Psoas muscle (tissue), 7 donors: ENCODE measurements at regions not wholly inside any gene's neighbourhood (a gene's known extent, or its start where the extent isn't known, plus 50 kb on each side); places are given as distances from the start of the nearest gene placed in this dataset.
A peak's percentile ranks its signal among the peaks of the same experiment; 100 is the strongest.

Experiments
- ATAC-seq, 4 donors: fragments of 200-7000 bp; cut with Tn5 transposase; one replicate each; pipeline ENCODE4 v1.9.1; 2020; ENCODE audit warnings: moderate library complexity in 3 of 4, mild to moderate bottlenecking in 2 of 4
- DNase-seq, 2 donors: peaks; one replicate each; pipeline ENCODE4 v3.0.0-alpha.2; 2020
- H3K27ac ChIP-seq: fragments of 200-600 bp; one replicate; pipeline ENCODE4 v1.8.0; 2022
- H3K27me3 ChIP-seq, 3 donors: fragments of 200-600 bp in 1 of 3; one replicate each; pipeline versions ENCODE4 v1.6.1 to v1.8.0; 2013 to 2022; ENCODE audit warnings: low read length in 2 of 3, mild to moderate bottlenecking in 2 of 3, moderate library complexity in 1 of 3; ENCODE audit not compliant: insufficient read depth in 3 of 3
- H3K36me3 ChIP-seq, 2 donors: fragments of 200-600 bp in 1 of 2; one replicate each; pipeline versions ENCODE4 v1.6.1 to v1.8.0; 2013 to 2022; ENCODE audit warnings: low read depth in 1 of 2, mild to moderate bottlenecking in 1 of 2, moderate library complexity in 1 of 2; ENCODE audit not compliant: insufficient read depth in 1 of 2
- H3K4me1 ChIP-seq: fragments of 200-600 bp; one replicate; pipeline ENCODE4 v1.8.0; 2022
- H3K4me3 ChIP-seq: fragments of 200-600 bp; one replicate; pipeline ENCODE4 v1.8.0; 2022; ENCODE audit warnings: mild to moderate bottlenecking
- H3K9me3 ChIP-seq: fragments of 200-600 bp; one replicate; pipeline ENCODE4 v1.8.0; 2022
- CTCF ChIP-seq: fragments of 200-600 bp; IDR thresholded peaks from one replicate; pipeline ENCODE4 v1.8.0; 2022; ENCODE audit warnings: antibody characterized with exemption
- WGBS, 3 donors: extraction: QIAGEN DNeasy Blood & Tissue Kit; methylation state at CpG; one replicate each; pipeline versions ENCODE4 v1.1.6 to v1.1.7; 2013; 5-methylcytosine and 5-hydroxymethylcytosine counted together
- intact Hi-C, 2 donors: fragments of 100-400 bp; cut with DNase I; formaldehyde crosslinking; loops; one replicate each; pipeline versions ENCODE4 v1.11.0 to v1.14.2; 2022
- donor health status: healthy with polysubstance abuse.
- donor health status: DM: no; HTN: no; CAD: no; lungs with moderate emphysema.
- donor health status: Bipolar disorder and iron deficiency.
- donor health status: healthy.
- donor health status: DM: yes; HTN: yes; CAD: no.
- donor health status: DM: no; HTN: no; CAD: no.
- donor health status: DM: yes; HTN: yes; CAD: no.

- TF ChIP-seq CTCF, result no peak
- H3K27me3 ChIP-seq, result no peaks in the 10 kb centered on the region
- no peak for DNase-seq
- H3K36me3 ChIP-seq, result no peaks in the 10 kb centered on the region
- no peak overlapping the region for H3K27ac ChIP-seq
- ATAC-seq, result no peak
- H3K9me3 ChIP-seq, result no peaks in the 10 kb centered on the region
- WGBS, 3 donors, result 95 to 97% (median 95%) methylated on average over 3 of the region's 3 CpGs
- intact Hi-C loops, result no loop called here
- H3K4me1 ChIP-seq, result no peaks in the 10 kb centered on the region
- no peak overlapping the region for H3K4me3 ChIP-seq
These were observed 467.0 kb upstream of the USP24 start for GRCh38 chr1:55682198-55682597.

- no peak for ATAC-seq
- Histone ChIP-seq H3K27ac (no peak overlapping the region), H3K4me1 (no peaks in the 10 kb centered on the region), H3K27me3 (no peaks in the 10 kb centered on the region), H3K4me3 (no peak overlapping the region), H3K36me3 (no peaks in the 10 kb centered on the region), H3K9me3 (peaks cover 4% of the 10 kb centered on the region)
- DNase-seq, result no peak
- intact Hi-C loops, result no loop called here
- TF ChIP-seq CTCF, result no peak
These were observed 464.8 kb upstream of the USP24 start for GRCh38 chr1:55679971-55680370.

GRCh38 chr1:55673416-55673815, 458.3 kb upstream of the USP24 start:
- Histone ChIP-seq H3K27ac (no peak overlapping the region), H3K9me3 (peaks cover 4% of the 10 kb centered on the region), H3K36me3 (no peaks in the 10 kb centered on the region), H3K4me1 (peaks cover 7% of the 10 kb centered on the region), H3K4me3 (no peak overlapping the region), H3K27me3 (no peaks in the 10 kb centered on the region)
- ATAC-seq (no peak), DNase-seq (no peak)
- WGBS, 3 donors, result 70 to 83% (median 70%) methylated on average over 1 of the region's 1 CpG
- TF ChIP-seq CTCF, result no peak
- intact Hi-C loops, result no loop called here

- Histone ChIP-seq H3K36me3 (no peaks in the 10 kb centered on the region), H3K4me3 (no peak overlapping the region), H3K27ac (no peak overlapping the region), H3K27me3 (no peaks in the 10 kb centered on the region), H3K9me3 (no peaks in the 10 kb centered on the region), H3K4me1 (peaks cover 7% of the 10 kb centered on the region)
- DNase-seq (no peak), ATAC-seq (peak in 1 of 4 donors; percentile 36)
- no peak for TF ChIP-seq CTCF
- 28 to 36% (median 31%) methylated on average over 5 of the region's 5 CpGs for whole genome bisulfite sequencing, 3 donors
- intact Hi-C loops, result no loop called here
These were observed 455.3 kb upstream of the USP24 start for GRCh38 chr1:55670331-55671082.

GRCh38 chr1:55669293-55669692, 454.1 kb upstream of the USP24 start:
- peak in 3 of 4 donors; percentile 56 to 65 (median 62) for ATAC-seq
- intact Hi-C loops, result no loop called here
- Histone ChIP-seq H3K27ac (no peak overlapping the region), H3K27me3 (no peaks in the 10 kb centered on the region), H3K9me3 (no peaks in the 10 kb centered on the region), H3K4me3 (no peak overlapping the region), H3K36me3 (no peaks in the 10 kb centered on the region), H3K4me1 (peaks cover 7% of the 10 kb centered on the region)
- WGBS, 3 donors, result 50 to 66% (median 51%) methylated on average over 3 of the region's 3 CpGs
- no peak for TF ChIP-seq CTCF
- DNase-seq, result no peak
